H1 (cell line): ENCODE measurements at regions not wholly inside any gene's neighbourhood (a gene's known extent, or its start where the extent isn't known, plus 50 kb on each side); places are given as distances from the start of the nearest gene placed in this dataset.

Experiments used
- CTCF ChIA-PET: fragments of 300-600 bp; sonication (Branson Sonifier 250); formaldehyde crosslinking; loops from one replicate; lab custom pipeline; 2021; ENCODE audit not compliant: partially characterized antibody; lab: Charles Lee
- POLR2A ChIA-PET: fragments of 300-600 bp; sonication (Branson Sonifier 250); formaldehyde crosslinking; loops from one replicate; lab custom pipeline; 2021; ENCODE audit warnings: inconsistent platforms; ENCODE audit not compliant: partially characterized antibody; lab: Charles Lee
- DNase-seq, 2 experiments: peaks; one replicate each; pipeline versions ENCODE4 v3.0.0 to v3.0.0-alpha.2; 2010 to 2022; ENCODE audit warnings: low spot score in 2 of 2, low read depth in 1 of 2, mixed read lengths in 1 of 2
- FAIRE-seq: peaks from 2 replicates; lab custom pipeline; 2011; peaks lifted over from hg19 to GRCh38; lab: Jason Lieb, UNC
- H2AFZ ChIP-seq: 2 replicates; pipeline ENCODE4 v1.8.1; 2012; ENCODE audit warnings: low read length, inconsistent platforms
- H2AK5ac ChIP-seq: 2 replicates; pipeline ENCODE4 v1.6.1; 2013; ENCODE audit warnings: low read depth, low read length
- H2BK120ac ChIP-seq: replicated peaks from 2 replicates; pipeline ENCODE3; 2013; ENCODE audit warnings: low read depth, low read length, inconsistent platforms
- H2BK12ac ChIP-seq: 2 replicates; pipeline ENCODE4 v1.6.1; 2013; ENCODE audit warnings: low read depth, low read length
- H2BK15ac ChIP-seq: 2 replicates; pipeline ENCODE4 v1.6.1; 2013; ENCODE audit warnings: low read length
- H2BK20ac ChIP-seq: 2 replicates; pipeline ENCODE4 v1.6.1; 2013; ENCODE audit warnings: low read length
- H2BK5ac ChIP-seq: 2 replicates; pipeline ENCODE4 v1.6.1; 2013; ENCODE audit warnings: low read depth, low read length
- H3K14ac ChIP-seq: 2 replicates; pipeline ENCODE4 v1.6.1; 2013; ENCODE audit warnings: inconsistent platforms; ENCODE audit not compliant: insufficient read length
- H3K18ac ChIP-seq: 2 replicates; pipeline ENCODE4 v1.6.1; 2013; ENCODE audit warnings: low read length; ENCODE audit errors: extremely low read depth
- H3K23ac ChIP-seq: 2 replicates; pipeline ENCODE4 v1.6.1; 2013; ENCODE audit warnings: inconsistent platforms; ENCODE audit not compliant: insufficient read length
- H3K23me2 ChIP-seq: 2 replicates; pipeline ENCODE4 v1.6.1; 2013; ENCODE audit warnings: low read depth, low read length
- H3K27ac ChIP-seq: 2 replicates; pipeline ENCODE4 v1.6.1; 2011; ENCODE audit warnings: low read depth, low read length, inconsistent platforms
- H3K27me3 ChIP-seq, 4 experiments: replicated peaks in 1 of 4; 1 replicate in 1 of 4; 2 replicates in 3 of 4; pipeline versions ENCODE4 v1.6.1 to v1.8.1; 2011 to 2013; ENCODE audit warnings: low read length in 3 of 4, mild to moderate bottlenecking in 3 of 4, inconsistent platforms in 2 of 4, mixed read lengths in 2 of 4, moderate library complexity in 1 of 4; ENCODE audit not compliant: control insufficient read depth in 3 of 4, insufficient read depth in 3 of 4; ENCODE audit errors: extremely low read depth in 1 of 4
- H3K36me3 ChIP-seq, 4 experiments: 2 replicates each; pipeline versions ENCODE4 v1.6.1 to v1.8.1; 2011 to 2013; ENCODE audit warnings: mild to moderate bottlenecking in 4 of 4, low read length in 3 of 4, moderate library complexity in 2 of 4, control low read depth in 1 of 4, inconsistent platforms in 1 of 4; ENCODE audit not compliant: insufficient read depth in 4 of 4, control insufficient read depth in 2 of 4
- H3K4ac ChIP-seq: replicated peaks from 2 replicates; pipeline ENCODE3; 2013; ENCODE audit warnings: low read length, low read depth, mixed read lengths, inconsistent platforms; ENCODE audit not compliant: insufficient read length
- H3K4me1 ChIP-seq, 4 experiments: replicated peaks in 1 of 4; 1 replicate in 1 of 4; 2 replicates in 3 of 4; pipeline versions ENCODE4 v1.6.1 to v1.8.1; 2011 to 2013; ENCODE audit warnings: low read length in 3 of 4, inconsistent platforms in 2 of 4, mixed read lengths in 1 of 4; ENCODE audit not compliant: insufficient read depth in 4 of 4, control insufficient read depth in 3 of 4
- H3K4me2 ChIP-seq, 2 experiments: 2 replicates each; pipeline versions ENCODE4 v1.6.1 to v1.8.1; 2011 to 2013; ENCODE audit warnings: low read depth in 2 of 2, low read length in 2 of 2, control low read depth in 1 of 2, inconsistent platforms in 1 of 2, mild to moderate bottlenecking in 1 of 2; ENCODE audit not compliant: insufficient read depth in 1 of 2
- H3K4me3 ChIP-seq, 4 experiments: fragments of 200-600, 300-600 bp in 1 of 4; sonication (generic), shearing (Covaris generic), sonication (Bioruptor Twin) in 1 of 4; 2 replicates each; pipeline versions ENCODE4 v1.5.1 to v1.8.1; 2011 to 2016; ENCODE audit warnings: low read length in 4 of 4, low read depth in 3 of 4, control low read depth in 2 of 4, inconsistent platforms in 2 of 4, mild to moderate bottlenecking in 2 of 4, mixed read lengths in 1 of 4, moderate library complexity in 1 of 4; ENCODE audit not compliant: insufficient read depth in 2 of 4; ENCODE audit errors: extremely low read depth in 1 of 4
- H3K56ac ChIP-seq: replicated peaks from 2 replicates; pipeline ENCODE3; 2013; ENCODE audit warnings: low read depth, mild to moderate bottlenecking, mixed read lengths, low read length, inconsistent platforms; ENCODE audit not compliant: insufficient read length
- H3K79me1 ChIP-seq: 2 replicates; pipeline ENCODE4 v1.6.1; 2013; ENCODE audit warnings: low read depth, low read length, control low read depth
- H3K79me2 ChIP-seq, 2 experiments: 2 replicates each; pipeline versions ENCODE4 v1.6.1 to v1.8.1; 2012 to 2013; ENCODE audit warnings: low read length in 2 of 2, mild to moderate bottlenecking in 2 of 2, inconsistent platforms in 1 of 2; ENCODE audit not compliant: insufficient read depth in 2 of 2, control insufficient read depth in 1 of 2
- H3K9ac ChIP-seq, 4 experiments: replicated peaks in 1 of 4; 1 replicate in 1 of 4; 2 replicates in 3 of 4; pipeline versions ENCODE4 v1.6.1 to v1.8.1; 2011 to 2013; ENCODE audit warnings: low read depth in 3 of 4, low read length in 3 of 4, control low read depth in 2 of 4, mild to moderate bottlenecking in 2 of 4, moderate library complexity in 2 of 4, inconsistent platforms in 1 of 4; ENCODE audit errors: extremely low read depth in 1 of 4
- H3K9me3 ChIP-seq, 2 experiments: 2 replicates each; pipeline versions ENCODE4 v1.6.1 to v1.8.1; 2012 to 2013; ENCODE audit warnings: mild to moderate bottlenecking in 2 of 2, moderate library complexity in 2 of 2, control low read depth in 1 of 2, inconsistent platforms in 1 of 2, low read depth in 1 of 2, low read length in 1 of 2, mixed read lengths in 1 of 2; ENCODE audit not compliant: insufficient read depth in 2 of 2
- H4K20me1 ChIP-seq, 2 experiments: replicated peaks in 1 of 2; 2 replicates each; pipeline versions ENCODE3 to v1.8.1; 2011 to 2013; ENCODE audit warnings: inconsistent platforms in 2 of 2, low read length in 2 of 2, mild to moderate bottlenecking in 1 of 2; ENCODE audit not compliant: insufficient read depth in 2 of 2, control insufficient read depth in 1 of 2
- H4K5ac ChIP-seq: 2 replicates; pipeline ENCODE4 v1.6.1; 2013; ENCODE audit warnings: low read length, low read depth, mixed read lengths, inconsistent platforms; ENCODE audit not compliant: insufficient read length
- H4K8ac ChIP-seq: 2 replicates; pipeline ENCODE4 v1.8.0; 2013; ENCODE audit warnings: mild to moderate bottlenecking, moderate library complexity, low read length, inconsistent platforms; ENCODE audit not compliant: insufficient read depth; ENCODE audit errors: extremely low read depth
- H4K91ac ChIP-seq: replicated peaks from 2 replicates; pipeline ENCODE3; 2013; ENCODE audit warnings: low read length, mixed read lengths, inconsistent platforms; ENCODE audit not compliant: insufficient read length
- BCL11A ChIP-seq, 2 experiments: IDR thresholded peaks; one replicate each; pipeline ENCODE4 v1.6.1; 2011; ENCODE audit warnings: low read depth in 2 of 2, low read length in 2 of 2, mild to moderate bottlenecking in 2 of 2
- CBX8 ChIP-seq: fragments of 300-800, 300-1000 bp; sonication (generic); IDR thresholded peaks from 2 replicates; pipeline ENCODE4 v1.7.1; 2016; ENCODE audit warnings: low read depth, low read length, borderline replicate concordance
- CEBPB ChIP-seq: IDR thresholded peaks from 2 replicates; pipeline ENCODE4 v1.6.1; 2012; ENCODE audit warnings: low read depth, low read length
- EP300 ChIP-seq, 2 experiments: IDR thresholded peaks; 1 replicate in 1 of 2; 2 replicates in 1 of 2; pipeline ENCODE4 v1.6.1; 2011 to 2012; ENCODE audit warnings: low read depth in 2 of 2, low read length in 2 of 2, mild to moderate bottlenecking in 2 of 2, borderline replicate concordance in 1 of 2, inconsistent platforms in 1 of 2, moderate library complexity in 1 of 2
- GTF2F1 ChIP-seq: IDR thresholded peaks from 2 replicates; pipeline ENCODE4 v1.6.1; 2012; ENCODE audit warnings: low read depth, low read length, improper control_type of control experiment, borderline replicate concordance
- HDAC6 ChIP-seq: IDR thresholded peaks from one replicate; pipeline ENCODE4 v1.7.1; 2012; ENCODE audit warnings: low read depth, mild to moderate bottlenecking, inconsistent platforms, low read length, moderate library complexity
- JUND ChIP-seq: IDR thresholded peaks from 2 replicates; pipeline ENCODE4 v1.6.1; 2011; ENCODE audit warnings: mild to moderate bottlenecking, improper control_type of control experiment, low read length
- RNF2 ChIP-seq: fragments of 200-900, 300-1000 bp; sonication (generic); IDR thresholded peaks from 2 replicates; pipeline ENCODE4 v1.7.1; 2016; ENCODE audit warnings: borderline replicate concordance, low read depth, mild to moderate bottlenecking, antibody characterized with exemption, low read length; ENCODE audit not compliant: poor library complexity, severe bottlenecking; ENCODE audit errors: missing control alignments
- RXRA ChIP-seq: IDR thresholded peaks from 2 replicates; pipeline ENCODE4 v1.6.1; 2011; ENCODE audit warnings: low read depth, mild to moderate bottlenecking, low read length, moderate library complexity; ENCODE audit not compliant: insufficient read depth
- SRF ChIP-seq: IDR thresholded peaks from 2 replicates; pipeline ENCODE4 v1.6.1; 2011; ENCODE audit warnings: mild to moderate bottlenecking, low read depth, low read length, moderate library complexity
- WGBS, 2 experiments: shearing (Covaris generic) in 1 of 2; methylation state at CpG; one replicate each; pipeline versions ENCODE4 v1.1.6 to v1.1.7; 2013 to 2015; ENCODE audit warnings: low lambda C conversion rate in 2 of 2, mixed read lengths in 2 of 2, inconsistent platforms in 1 of 2, low coverage in 1 of 2, missing lambda C conversion rate in 1 of 2; ENCODE audit not compliant: insufficient replicate concordance in 2 of 2, insufficient coverage in 1 of 2, insufficient read length in 1 of 2; ENCODE audit errors: extremely low coverage in 1 of 2, missing lambda C conversion rate in 1 of 2; 5-methylcytosine and 5-hydroxymethylcytosine counted together
- TF ChIP-seq, protein P1 (sequence below): IDR thresholded peaks from 2 replicates; pipeline ENCODE4 v1.6.1; 2012; ENCODE audit warnings: inconsistent platforms
- TF ChIP-seq, protein P2 (sequence below): IDR thresholded peaks from 2 replicates; pipeline ENCODE4 v1.6.1; 2012; ENCODE audit warnings: low read length, inconsistent platforms

DNA sequence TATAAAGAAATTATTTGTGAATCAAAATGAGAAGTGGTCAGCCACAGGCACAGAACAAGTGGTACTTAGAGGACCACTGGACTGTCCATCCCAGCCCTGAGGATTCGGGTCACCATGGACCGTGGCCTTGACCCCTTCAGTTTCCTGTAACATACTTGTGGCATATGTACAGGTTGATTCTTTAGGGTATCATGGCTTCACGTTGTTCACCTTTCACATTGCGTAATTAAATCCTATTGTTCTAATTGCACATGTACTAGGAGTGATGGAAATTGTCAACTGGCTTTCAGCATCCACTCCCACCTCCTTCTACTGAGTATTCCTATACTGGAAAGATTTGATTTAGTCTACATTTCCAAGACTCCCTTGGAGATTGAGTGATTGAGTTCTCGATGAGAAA lies 148.3 kb upstream of the GJB5 start:
- no peak overlapping the region for H2BK120ac ChIP-seq
- H2BK20ac ChIP-seq = no peak overlapping the region
- H3K4me2 ChIP-seq = no peak overlapping the region
- H3K27me3 ChIP-seq = no peaks in the 10 kb centered on the region
- H3K36me3 ChIP-seq = no peaks in the 10 kb centered on the region
- H3K9ac ChIP-seq = no peak overlapping the region
- no peak overlapping the region for H2AFZ ChIP-seq
- POLR2A ChIA-PET = no interaction called here
- 89% methylated on average over 5 of the region's 5 CpGs; no CpG with 5 or more reads in 1 of the 2 experiments for WGBS, 2 experiments
- H3K14ac ChIP-seq = no peak overlapping the region
- H4K5ac ChIP-seq = no peak overlapping the region
- CTCF ChIA-PET = interaction anchor here (0.6 to 1.9 kb wide), 4 partner anchors 15 to 1291 kb away, joined by 3 to 7 read pairs (median 3); no protein-coding TSS in a partner anchor
- no peak overlapping the region for H3K4ac ChIP-seq
- no peak overlapping the region for H2AK5ac ChIP-seq
- no peak overlapping the region for H3K4me3 ChIP-seq
- no peak overlapping the region for H2BK5ac ChIP-seq
- no peaks in the 10 kb centered on the region for H3K79me2 ChIP-seq
- no peak overlapping the region for H2BK15ac ChIP-seq
- no peak overlapping the region for H2BK12ac ChIP-seq
- H4K20me1 ChIP-seq = no peaks in the 10 kb centered on the region
- no peaks in the 10 kb centered on the region for H3K23me2 ChIP-seq
- H3K79me1 ChIP-seq = no peaks in the 10 kb centered on the region
- no peak overlapping the region for H3K27ac ChIP-seq
- DNase-seq = no peak
- H3K56ac ChIP-seq = no peak overlapping the region
- H4K91ac ChIP-seq = no peak overlapping the region
- H3K18ac ChIP-seq = no peak overlapping the region
- no peaks in the 10 kb centered on the region for H3K9me3 ChIP-seq
- no peak overlapping the region for H3K23ac ChIP-seq
- no peak for FAIRE-seq
- no peak overlapping the region for H4K8ac ChIP-seq
- peaks cover 0 to 3% (median 0%) of the 10 kb centered on the region in 4 experiments; a peak in 1 of 7 replicates for H3K4me1 ChIP-seq
- no peak for TF ChIP-seq SRF
- no peak for TF ChIP-seq CBX8
- no peak for TF ChIP-seq HDAC6
- TF ChIP-seq, protein P1, sequence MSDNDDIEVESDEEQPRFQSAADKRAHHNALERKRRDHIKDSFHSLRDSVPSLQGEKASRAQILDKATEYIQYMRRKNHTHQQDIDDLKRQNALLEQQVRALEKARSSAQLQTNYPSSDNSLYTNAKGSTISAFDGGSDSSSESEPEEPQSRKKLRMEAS = no peak
- TF ChIP-seq, protein P2, sequence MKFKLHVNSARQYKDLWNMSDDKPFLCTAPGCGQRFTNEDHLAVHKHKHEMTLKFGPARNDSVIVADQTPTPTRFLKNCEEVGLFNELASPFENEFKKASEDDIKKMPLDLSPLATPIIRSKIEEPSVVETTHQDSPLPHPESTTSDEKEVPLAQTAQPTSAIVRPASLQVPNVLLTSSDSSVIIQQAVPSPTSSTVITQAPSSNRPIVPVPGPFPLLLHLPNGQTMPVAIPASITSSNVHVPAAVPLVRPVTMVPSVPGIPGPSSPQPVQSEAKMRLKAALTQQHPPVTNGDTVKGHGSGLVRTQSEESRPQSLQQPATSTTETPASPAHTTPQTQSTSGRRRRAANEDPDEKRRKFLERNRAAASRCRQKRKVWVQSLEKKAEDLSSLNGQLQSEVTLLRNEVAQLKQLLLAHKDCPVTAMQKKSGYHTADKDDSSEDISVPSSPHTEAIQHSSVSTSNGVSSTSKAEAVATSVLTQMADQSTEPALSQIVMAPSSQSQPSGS = no peak
- no peak for TF ChIP-seq BCL11A (IDR thresholded peaks at IDR 0.05; ENCODE audit: low read depth in 2 of 2, low read length in 2 of 2)
- TF ChIP-seq JUND = no peak
- TF ChIP-seq GTF2F1 = no peak
- no peak for TF ChIP-seq EP300 (IDR thresholded peaks at IDR 0.05; ENCODE audit: borderline replicate concordance in 1 of 2, low read depth in 2 of 2, low read length in 2 of 2)
- no peak for TF ChIP-seq RNF2
- TF ChIP-seq CEBPB = no peak
- TF ChIP-seq RXRA = no peak
